Spinal cord (tissue), 9 donors: ENCODE measurements at regions not wholly inside any gene's neighbourhood (a gene's known extent, or its start where the extent isn't known, plus 50 kb on each side); places are given as distances from the start of the nearest gene placed in this dataset.
"Not testable (repeated sequence)": the region's sequence is repeated elsewhere in the genome, so short reads cannot be mapped to it uniquely, and the experiment has no call there.

Experiments
- DNase-seq, 6 donors: peaks; one replicate each; pipeline versions ENCODE4 v3.0.0 to v3.0.0-alpha.2; 2013 to 2015; ENCODE audit warnings: low spot score in 6 of 6, low read depth in 4 of 6
- H3K27ac ChIP-seq: one replicate; pipeline ENCODE4 v1.5.1; 2013; ENCODE audit warnings: low read depth, low read length, control low read depth
- H3K27me3 ChIP-seq: one replicate; pipeline ENCODE4 v1.6.1; 2013; ENCODE audit warnings: low read length; ENCODE audit not compliant: control insufficient read depth, insufficient read depth
- H3K36me3 ChIP-seq: one replicate; pipeline ENCODE4 v1.6.1; 2013; ENCODE audit warnings: low read length; ENCODE audit not compliant: control insufficient read depth, insufficient read depth
- H3K4me1 ChIP-seq: one replicate; pipeline ENCODE4 v1.6.1; 2013; ENCODE audit warnings: low read length; ENCODE audit not compliant: control insufficient read depth, insufficient read depth
- H3K4me3 ChIP-seq: one replicate; pipeline ENCODE4 v1.5.1; 2013; ENCODE audit warnings: low read depth, low read length, control low read depth
- H3K9me3 ChIP-seq: one replicate; pipeline ENCODE4 v1.6.1; 2013; ENCODE audit warnings: low read length; ENCODE audit not compliant: control insufficient read depth, insufficient read depth
- WGBS: methylation state at CpG from one replicate; pipeline ENCODE4 v1.1.5; 2013; ENCODE audit warnings: missing lambda C conversion rate; ENCODE audit not compliant: insufficient coverage; 5-methylcytosine and 5-hydroxymethylcytosine counted together
- donor health status: healthy.

GRCh38 chr16:60646631-60647030, 1389.6 kb downstream of the CDH8 start:
- no peaks in the 10 kb centered on the region for H3K27me3 ChIP-seq
- no peaks in the 10 kb centered on the region for H3K4me1 ChIP-seq
- H3K36me3 ChIP-seq: no peaks in the 10 kb centered on the region
- H3K4me3 ChIP-seq: no peak overlapping the region
- H3K27ac ChIP-seq: no peak overlapping the region
- no peak for DNase-seq
- no peaks in the 10 kb centered on the region for H3K9me3 ChIP-seq
- WGBS: 100% methylated on average over 2 of the region's 4 CpGs

DNA sequence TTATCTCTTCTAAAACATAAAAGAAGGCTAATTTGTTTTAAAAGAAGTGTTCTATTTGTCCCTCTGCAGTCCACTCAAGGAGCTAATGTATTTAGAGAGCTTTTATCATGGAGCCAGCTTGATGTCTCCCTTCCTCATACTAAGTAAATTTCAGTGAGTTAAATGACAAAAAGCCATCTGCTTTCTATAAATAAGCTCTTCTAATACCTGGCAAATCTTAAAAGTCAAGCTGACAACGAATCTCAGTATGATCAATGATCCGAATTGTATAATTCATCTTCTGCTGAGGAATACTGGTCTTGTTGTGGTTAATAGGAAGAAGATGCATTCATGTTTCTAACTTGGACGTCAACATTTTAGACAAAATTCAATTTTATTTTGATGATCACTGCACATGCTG, 1390.7 kb downstream of the CDH8 start:
- Histone ChIP-seq H3K4me1 (no peaks in the 10 kb centered on the region), H3K36me3 (no peaks in the 10 kb centered on the region), H3K4me3 (no peak overlapping the region), H3K9me3 (no peaks in the 10 kb centered on the region), H3K27me3 (no peaks in the 10 kb centered on the region), H3K27ac (no peak overlapping the region)
- no CpG with 5 or more reads among the region's 3 CpGs for WGBS
- no peak for DNase-seq

DNA sequence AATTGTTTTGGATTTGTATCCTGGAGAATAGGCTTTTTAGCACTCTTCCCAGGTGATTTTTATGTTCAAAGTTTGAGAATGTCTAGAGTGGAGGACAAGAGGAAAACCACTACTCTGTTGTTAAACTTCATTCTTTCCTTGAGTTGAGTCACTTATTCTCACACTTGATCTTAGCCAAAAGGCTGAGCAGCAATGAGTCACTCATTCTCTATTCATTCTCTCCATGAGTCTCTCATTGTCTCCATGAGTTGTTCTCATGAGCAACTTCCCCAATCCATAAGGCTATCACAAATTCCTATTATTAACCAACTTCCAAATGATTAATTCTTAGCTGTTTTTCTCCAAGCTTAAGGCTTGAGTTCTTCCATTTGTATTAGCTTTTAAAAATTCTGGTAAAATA, 1393.3 kb downstream of the CDH8 start:
- no peak overlapping the region for H3K27ac ChIP-seq
- no peak for DNase-seq
- H3K4me1 ChIP-seq: no peaks in the 10 kb centered on the region
- no peak overlapping the region for H3K4me3 ChIP-seq
- no peaks in the 10 kb centered on the region for H3K9me3 ChIP-seq
- H3K36me3 ChIP-seq: no peaks in the 10 kb centered on the region
- no peaks in the 10 kb centered on the region for H3K27me3 ChIP-seq

GRCh38 chr16:60641067-60641665, 1395.1 kb downstream of the CDH8 start:
- Histone ChIP-seq H3K4me1 (no peaks in the 10 kb centered on the region), H3K27me3 (no peaks in the 10 kb centered on the region), H3K36me3 (no peaks in the 10 kb centered on the region), H3K4me3 (no peak overlapping the region), H3K27ac (no peak overlapping the region), H3K9me3 (no peaks in the 10 kb centered on the region)
- 93% methylated on average over 17 of the region's 17 CpGs for WGBS
- DNase-seq: no peak

DNA sequence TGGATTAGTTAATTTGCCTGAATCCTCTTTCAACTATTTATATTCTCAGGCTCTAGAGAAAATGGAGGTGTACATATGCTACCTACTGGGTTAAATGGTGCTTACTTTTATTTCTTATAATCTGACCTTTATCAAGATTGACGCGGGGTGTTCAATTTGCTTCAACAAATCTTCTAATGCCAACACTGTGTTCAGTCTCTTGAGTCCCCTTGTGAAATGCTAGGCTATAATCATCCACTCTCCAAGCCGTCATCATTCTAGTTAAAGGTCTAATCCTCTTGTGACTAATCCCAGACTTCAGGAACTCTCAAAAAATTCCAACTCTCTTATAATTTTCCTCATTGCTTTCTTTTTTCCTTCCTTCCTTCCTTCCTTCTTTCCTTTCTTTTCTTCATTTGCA, 1396.2 kb downstream of the CDH8 start:
- no peak overlapping the region for H3K27ac ChIP-seq
- H3K4me1 ChIP-seq: no peaks in the 10 kb centered on the region
- no peaks in the 10 kb centered on the region for H3K27me3 ChIP-seq
- DNase-seq: no peak
- H3K36me3 ChIP-seq: no peaks in the 10 kb centered on the region
- WGBS: 71% methylated on average over 3 of the region's 3 CpGs
- H3K9me3 ChIP-seq: no peaks in the 10 kb centered on the region
- no peak overlapping the region for H3K4me3 ChIP-seq

- DNase-seq, H3K4me3 ChIP-seq, H3K36me3 ChIP-seq, H3K27ac ChIP-seq, H3K27me3 ChIP-seq, H3K9me3 ChIP-seq, H3K4me1 ChIP-seq: not testable (repeated sequence)
- WGBS: 85% methylated on average over 5 of the region's 5 CpGs
Measured at GRCh38 chr16:60636636-60637035, 1399.6 kb downstream of the CDH8 start.

DNA sequence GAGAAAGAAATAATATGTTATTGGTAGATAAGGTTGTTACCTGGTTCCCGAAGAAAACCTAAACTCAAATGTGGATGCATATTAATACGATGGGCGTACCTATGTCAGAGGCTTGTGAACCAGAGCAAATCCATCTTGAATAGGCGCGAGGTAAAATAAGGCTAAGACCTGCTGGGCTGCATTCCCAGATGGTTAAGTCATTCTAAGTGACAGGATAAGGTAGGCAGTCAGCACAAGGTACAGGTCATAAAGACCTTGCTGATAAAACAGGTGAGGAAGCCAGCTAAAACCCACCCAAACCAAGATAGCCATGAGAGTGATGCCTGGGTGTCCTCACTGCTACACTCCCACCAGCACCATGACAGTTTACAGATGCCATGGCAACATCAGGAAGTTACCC, 1400.1 kb downstream of the CDH8 start:
- H3K9me3 ChIP-seq: no peaks in the 10 kb centered on the region
- no peak overlapping the region for H3K4me3 ChIP-seq
- no peak overlapping the region for H3K27ac ChIP-seq
- DNase-seq: no peak
- 80% methylated on average over 5 of the region's 5 CpGs for WGBS
- no peaks in the 10 kb centered on the region for H3K4me1 ChIP-seq
- no peaks in the 10 kb centered on the region for H3K27me3 ChIP-seq
- H3K36me3 ChIP-seq: no peaks in the 10 kb centered on the region

- Histone ChIP-seq H3K27me3 (no peaks in the 10 kb centered on the region), H3K36me3 (no peaks in the 10 kb centered on the region), H3K4me3 (no peak overlapping the region), H3K27ac (no peak overlapping the region), H3K9me3 (no peaks in the 10 kb centered on the region), H3K4me1 (no peaks in the 10 kb centered on the region)
- WGBS: no CpG with 5 or more reads among the region's 1 CpG
- DNase-seq: no peak
Measured at GRCh38 chr16:60635548-60635947, 1400.7 kb downstream of the CDH8 start.

GRCh38 chr16:60611844-60612243, 1424.4 kb downstream of the CDH8 start:
- Histone ChIP-seq H3K4me3 (no peak overlapping the region), H3K27me3 (no peaks in the 10 kb centered on the region), H3K36me3 (no peaks in the 10 kb centered on the region), H3K9me3 (no peaks in the 10 kb centered on the region), H3K4me1 (no peaks in the 10 kb centered on the region), H3K27ac (no peak overlapping the region)
- DNase-seq: peak in 1 of 6 donors; percentile 13

- H3K4me3 ChIP-seq: no peak overlapping the region
- H3K27me3 ChIP-seq: no peaks in the 10 kb centered on the region
- H3K9me3 ChIP-seq: no peaks in the 10 kb centered on the region
- no peaks in the 10 kb centered on the region for H3K36me3 ChIP-seq
- no peak overlapping the region for H3K27ac ChIP-seq
- DNase-seq: no peak
- no CpG with 5 or more reads among the region's 2 CpGs for WGBS
- no peaks in the 10 kb centered on the region for H3K4me1 ChIP-seq
Measured at GRCh38 chr16:60608971-60609370, 1427.3 kb downstream of the CDH8 start.
